GF-D8 (cell line): ENCODE measurements at regions not wholly inside any gene's neighbourhood (a gene's known extent, or its start where the extent isn't known, plus 50 kb on each side); places are given as distances from the start of the nearest gene placed in this dataset.
"Not testable (repeated sequence)": the region's sequence is repeated elsewhere in the genome, so short reads cannot be mapped to it uniquely, and the experiment has no call there.

Experiments used
- DNase-seq: peaks from one replicate; lab custom pipeline; 2025; lab: John Stamatoyannopoulos, UW

- not testable (repeated sequence) for DNase-seq
Measured at GRCh38 chr1:761791-762190, 75.3 kb upstream of the OR4F16 start.

- DNase-seq = not testable (repeated sequence)
Measured at GRCh38 chr1:771449-771848, 85.0 kb upstream of the OR4F16 start.

- DNase-seq = not testable (repeated sequence)
Measured at GRCh38 chr1:777480-778180, 91.2 kb upstream of the OR4F16 start.

GRCh38 chr1:778451-779278, 92.2 kb upstream of the OR4F16 start:
- DNase-seq = not testable (repeated sequence)

- DNase-seq = not testable (repeated sequence)
Measured at GRCh38 chr1:779621-780020, 93.2 kb upstream of the OR4F16 start.

- no peak for DNase-seq
Measured at GRCh38 chr1:788835-789234, 102.4 kb upstream of the OR4F16 start.

GRCh38 chr1:789606-790005, 103.2 kb upstream of the OR4F16 start:
- DNase-seq = not testable (repeated sequence)

GRCh38 chr1:790388-790930, 104.0 kb upstream of the OR4F16 start:
- not testable (repeated sequence) for DNase-seq

GRCh38 chr1:794310-794709, 107.9 kb upstream of the OR4F16 start:
- DNase-seq = not testable (repeated sequence)

GRCh38 chr1:794918-795584, 108.6 kb upstream of the OR4F16 start:
- DNase-seq = not testable (repeated sequence)

GRCh38 chr1:797649-798048, 111.2 kb upstream of the OR4F16 start:
- not testable (repeated sequence) for DNase-seq

GRCh38 chr1:800397-800796, 113.9 kb upstream of the OR4F16 start:
- not testable (repeated sequence) for DNase-seq

GRCh38 chr1:804378-805115, 118.1 kb upstream of the OR4F16 start:
- not testable (repeated sequence) for DNase-seq

- DNase-seq = not testable (repeated sequence)
Measured at GRCh38 chr1:805310-805709, 118.4 kb upstream of the SAMD11 start.

GRCh38 chr1:807066-807465, 116.7 kb upstream of the SAMD11 start:
- not testable (repeated sequence) for DNase-seq

- DNase-seq = not testable (repeated sequence)
Measured at GRCh38 chr1:807699-808390, 115.9 kb upstream of the SAMD11 start.

GRCh38 chr1:810949-811348, 112.8 kb upstream of the SAMD11 start:
- not testable (repeated sequence) for DNase-seq

- DNase-seq = not testable (repeated sequence)
Measured at GRCh38 chr1:812535-813127, 111.1 kb upstream of the SAMD11 start.

- DNase-seq = not testable (repeated sequence)
Measured at GRCh38 chr1:814543-814942, 109.2 kb upstream of the SAMD11 start.

- not testable (repeated sequence) for DNase-seq
Measured at GRCh38 chr1:815147-815922, 108.4 kb upstream of the SAMD11 start.
